Upper lobe of left lung (tissue), 6 donors: ENCODE measurements at regions not wholly inside any gene's neighbourhood (a gene's known extent, or its start where the extent isn't known, plus 50 kb on each side); places are given as distances from the start of the nearest gene placed in this dataset.

Experiments
- ATAC-seq, 2 donors: fragments of 200-7000 bp; cut with Tn5 transposase; one replicate each; pipeline ENCODE4 v1.9.1; 2022; ENCODE audit warnings: mild to moderate bottlenecking in 2 of 2, moderate library complexity in 2 of 2; ENCODE audit not compliant: low FRiP score in 2 of 2
- DNase-seq, 2 donors: peaks; one replicate each; pipeline ENCODE4 v3.0.0-alpha.2; 2019 to 2020
- H3K27ac ChIP-seq, 4 donors: fragments of 200-600 bp; sonication (generic); one replicate each; pipeline ENCODE4 v1.5.1; 2016 to 2019
- H3K27me3 ChIP-seq, 4 donors: fragments of 200-600 bp; sonication (generic); one replicate each; pipeline ENCODE4 v1.5.1; 2017 to 2019
- H3K36me3 ChIP-seq, 4 donors: fragments of 200-600 bp; sonication (generic); one replicate each; pipeline ENCODE4 v1.5.1; 2016 to 2019
- H3K4me1 ChIP-seq, 4 donors: fragments of 200-600 bp; sonication (generic); one replicate each; pipeline ENCODE4 v1.5.1; 2018 to 2019
- H3K4me3 ChIP-seq, 4 donors: fragments of 200-600 bp; sonication (generic); one replicate each; pipeline ENCODE4 v1.5.1; 2017 to 2019; ENCODE audit warnings: mild to moderate bottlenecking in 2 of 4, moderate library complexity in 1 of 4
- H3K9me3 ChIP-seq, 4 donors: fragments of 200-600 bp; sonication (generic); one replicate each; pipeline ENCODE4 v1.5.1; 2018 to 2019
- EP300 ChIP-seq, 4 donors: sonication (generic); formaldehyde crosslinking; IDR thresholded peaks; one replicate each; pipeline ENCODE4 v1.5.1; 2017; ENCODE audit warnings: antibody characterized with exemption in 4 of 4, control low read depth in 2 of 4
- POLR2A ChIP-seq, 4 donors: fragments of 450-650 bp; IDR thresholded peaks; one replicate each; pipeline ENCODE4 v1.5.1; 2016 to 2017; ENCODE audit warnings: antibody characterized with exemption in 4 of 4, mild to moderate bottlenecking in 2 of 4
- POLR2AphosphoS5 ChIP-seq, 2 donors: sonication (generic); formaldehyde crosslinking; IDR thresholded peaks; one replicate each; pipeline ENCODE4 v1.5.1; 2017; ENCODE audit warnings: antibody characterized with exemption in 2 of 2
- WGBS, 2 donors: methylation state at CpG; one replicate each; pipeline ENCODE4 v1.1.5; 2017 to 2018; 5-methylcytosine and 5-hydroxymethylcytosine counted together
- TF ChIP-seq, protein P1 (sequence below), 6 experiments: fragments of 450-650 bp in 4 of 6; fragments of 200-600 bp in 2 of 6; sonication (generic) in 2 of 6; IDR thresholded peaks; one replicate each; pipeline ENCODE4 v1.5.1; 2016 to 2019; ENCODE audit warnings: antibody characterized with exemption in 6 of 6
- donor health status: DM: no; HTN: no; CAD: no; lungs with moderate emphysema.
- donor health status: DM: no; HTN: yes; CAD: no; lungs with severe emphysema.

DNA sequence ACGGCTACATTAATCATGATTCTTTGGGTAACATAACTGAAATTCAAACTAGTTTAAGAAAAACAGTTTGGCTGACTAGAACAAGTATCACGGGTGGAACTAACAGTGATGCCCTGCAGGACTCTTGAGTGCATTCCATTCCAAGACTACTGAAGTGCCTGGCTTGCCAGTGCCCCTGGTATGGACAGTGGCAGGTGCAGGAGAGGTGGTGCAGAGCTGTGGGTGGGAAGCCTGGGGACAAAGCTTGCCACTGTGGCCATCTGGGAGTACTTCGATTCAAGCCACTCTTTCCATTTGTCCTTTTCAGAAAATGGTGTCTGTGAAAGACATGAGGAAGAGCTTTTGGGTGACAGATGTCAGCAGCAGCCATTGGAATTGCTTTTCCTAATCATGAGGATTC is 166.5 kb downstream of the RRAGC start:
- H3K36me3 ChIP-seq: no peaks in the 10 kb centered on the region
- no peak for DNase-seq
- 78% methylated on average over 2 to 3 of the region's 3 CpGs for WGBS, 2 donors
- no peaks in the 10 kb centered on the region for H3K27me3 ChIP-seq
- no peaks in the 10 kb centered on the region for H3K9me3 ChIP-seq
- ATAC-seq: no peak
- no peak overlapping the region for H3K27ac ChIP-seq
- TF ChIP-seq, protein P1, sequence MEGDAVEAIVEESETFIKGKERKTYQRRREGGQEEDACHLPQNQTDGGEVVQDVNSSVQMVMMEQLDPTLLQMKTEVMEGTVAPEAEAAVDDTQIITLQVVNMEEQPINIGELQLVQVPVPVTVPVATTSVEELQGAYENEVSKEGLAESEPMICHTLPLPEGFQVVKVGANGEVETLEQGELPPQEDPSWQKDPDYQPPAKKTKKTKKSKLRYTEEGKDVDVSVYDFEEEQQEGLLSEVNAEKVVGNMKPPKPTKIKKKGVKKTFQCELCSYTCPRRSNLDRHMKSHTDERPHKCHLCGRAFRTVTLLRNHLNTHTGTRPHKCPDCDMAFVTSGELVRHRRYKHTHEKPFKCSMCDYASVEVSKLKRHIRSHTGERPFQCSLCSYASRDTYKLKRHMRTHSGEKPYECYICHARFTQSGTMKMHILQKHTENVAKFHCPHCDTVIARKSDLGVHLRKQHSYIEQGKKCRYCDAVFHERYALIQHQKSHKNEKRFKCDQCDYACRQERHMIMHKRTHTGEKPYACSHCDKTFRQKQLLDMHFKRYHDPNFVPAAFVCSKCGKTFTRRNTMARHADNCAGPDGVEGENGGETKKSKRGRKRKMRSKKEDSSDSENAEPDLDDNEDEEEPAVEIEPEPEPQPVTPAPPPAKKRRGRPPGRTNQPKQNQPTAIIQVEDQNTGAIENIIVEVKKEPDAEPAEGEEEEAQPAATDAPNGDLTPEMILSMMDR (IDR thresholded peaks at IDR 0.05): no peak
- no peak for TF ChIP-seq EP300 (IDR thresholded peaks at IDR 0.05)
- TF ChIP-seq POLR2AphosphoS5 (IDR thresholded peaks at IDR 0.05): no peak
- TF ChIP-seq POLR2A (IDR thresholded peaks at IDR 0.05): no peak
- no peaks in the 10 kb centered on the region for H3K4me1 ChIP-seq
- no peak overlapping the region for H3K4me3 ChIP-seq

DNA sequence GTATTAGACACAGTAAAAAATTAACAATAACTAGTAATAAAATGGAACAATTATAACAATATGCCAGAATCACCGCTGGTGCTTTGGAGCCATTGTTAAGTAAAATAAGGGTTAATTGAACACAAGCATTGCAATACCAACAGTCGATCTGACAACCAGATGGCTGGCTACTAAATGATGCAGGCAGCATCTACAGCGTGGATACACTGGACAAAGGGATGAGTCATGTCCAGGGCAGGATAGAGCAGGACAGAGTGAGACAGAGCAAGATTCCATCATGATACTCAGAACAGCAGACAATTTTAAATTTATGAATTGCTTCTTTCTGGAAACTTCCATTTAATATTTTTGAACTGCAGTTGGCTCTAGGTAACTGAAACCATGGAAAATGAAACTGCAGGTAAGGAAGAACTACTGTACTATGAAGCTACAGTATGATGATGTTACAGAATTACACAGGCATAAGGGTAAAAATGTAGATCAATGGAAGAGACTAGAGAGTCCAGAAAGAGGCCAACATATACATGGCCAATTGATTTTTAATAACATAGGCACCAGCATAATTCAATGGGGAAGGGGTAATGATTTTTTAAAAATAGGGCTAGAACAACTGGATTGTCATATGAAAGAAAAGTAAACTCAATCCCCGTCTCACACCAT is 168.7 kb downstream of the RRAGC start:
- H3K27me3 ChIP-seq: no peaks in the 10 kb centered on the region
- no peak overlapping the region for H3K4me3 ChIP-seq
- H3K36me3 ChIP-seq: no peaks in the 10 kb centered on the region
- 69 to 77% methylated on average over 4 of the region's 4 CpGs for WGBS, 2 donors
- no peaks in the 10 kb centered on the region for H3K9me3 ChIP-seq
- DNase-seq (no peak), ATAC-seq (no peak)
- H3K27ac ChIP-seq: no peak overlapping the region
- H3K4me1 ChIP-seq: no peaks in the 10 kb centered on the region
- TF ChIP-seq, protein P1 (IDR thresholded peaks at IDR 0.05): no peak
- no peak for TF ChIP-seq POLR2A (IDR thresholded peaks at IDR 0.05)
- TF ChIP-seq EP300 (IDR thresholded peaks at IDR 0.05): no peak
- no peak for TF ChIP-seq POLR2AphosphoS5 (IDR thresholded peaks at IDR 0.05)

DNA sequence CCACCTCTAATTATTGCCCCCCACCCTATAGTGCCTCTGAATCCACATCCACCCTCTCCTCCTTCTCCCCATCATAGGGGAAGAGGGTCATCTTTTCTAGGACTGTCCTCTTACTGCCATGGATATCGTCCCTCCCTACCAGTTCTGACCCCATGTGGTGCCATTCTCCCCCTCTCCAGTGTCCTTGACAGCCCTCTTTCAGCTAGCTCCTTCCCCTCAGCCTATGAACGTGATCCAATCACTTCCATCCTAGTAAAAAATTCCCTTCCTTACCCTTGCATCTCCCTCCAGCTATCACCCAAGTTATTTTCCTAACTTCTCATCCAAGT is 172.7 kb downstream of the RRAGC start:
- Histone ChIP-seq H3K27me3 (no peaks in the 10 kb centered on the region), H3K4me3 (no peak overlapping the region), H3K9me3 (no peaks in the 10 kb centered on the region), H3K36me3 (no peaks in the 10 kb centered on the region), H3K4me1 (no peaks in the 10 kb centered on the region), H3K27ac (no peak overlapping the region)
- ATAC-seq: no peak
- 21 to 31% methylated on average over 2 of the region's 2 CpGs for WGBS, 2 donors
- DNase-seq: no peak
- no peak for TF ChIP-seq POLR2A (IDR thresholded peaks at IDR 0.05)
- TF ChIP-seq, protein P1 (IDR thresholded peaks at IDR 0.05): no peak
- no peak for TF ChIP-seq EP300 (IDR thresholded peaks at IDR 0.05)
- no peak for TF ChIP-seq POLR2AphosphoS5 (IDR thresholded peaks at IDR 0.05)

DNA sequence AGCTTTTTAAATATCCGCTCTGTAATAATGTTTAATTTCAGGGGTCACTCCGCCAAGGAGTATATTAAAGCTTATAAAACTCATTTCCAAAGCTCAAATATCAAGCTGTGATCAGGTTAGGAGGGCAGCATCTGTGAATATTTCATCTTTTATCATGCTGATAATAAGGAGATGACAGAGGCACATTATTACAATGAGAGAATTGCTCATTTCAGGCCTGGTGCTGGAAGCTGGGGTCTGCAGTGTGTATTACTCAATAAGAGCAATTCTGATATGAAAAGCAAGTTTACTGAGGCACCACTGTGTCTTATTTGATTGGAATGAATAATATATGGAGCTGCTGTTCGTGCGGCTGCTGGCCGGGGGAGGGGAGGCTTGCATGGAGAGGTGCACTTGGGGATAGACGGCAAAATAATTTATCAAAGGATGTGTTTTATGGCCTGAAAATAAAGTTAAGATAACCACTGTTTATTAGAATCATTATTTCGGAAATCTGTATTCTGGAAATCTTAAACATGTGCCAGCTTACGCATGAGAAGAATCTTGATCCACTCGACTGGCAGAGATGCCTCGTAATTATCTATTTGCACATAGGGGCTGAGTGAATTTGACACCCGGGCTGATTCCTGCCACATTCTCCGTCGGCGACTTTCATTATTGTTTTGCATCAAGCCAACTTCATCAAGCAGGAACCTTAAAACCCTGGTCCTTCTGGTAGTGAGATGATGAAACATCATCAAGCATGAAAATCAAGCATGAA is 173.2 kb downstream of the RRAGC start:
- no peak for ATAC-seq

More for the DNA sequence above, 173.2 kb downstream of the RRAGC start:
- TF ChIP-seq POLR2AphosphoS5 (IDR thresholded peaks at IDR 0.05) (no peak), POLR2A (IDR thresholded peaks at IDR 0.05) (no peak), EP300 (IDR thresholded peaks at IDR 0.05) (no peak)
- TF ChIP-seq, protein P1 (IDR thresholded peaks at IDR 0.05): no peak
- WGBS, 2 donors: 83 to 87% methylated on average over 14 of the region's 14 CpGs
- Histone ChIP-seq H3K36me3 (no peaks in the 10 kb centered on the region), H3K9me3 (no peaks in the 10 kb centered on the region), H3K4me1 (no peaks in the 10 kb centered on the region), H3K27me3 (no peaks in the 10 kb centered on the region), H3K27ac (no peak overlapping the region), H3K4me3 (no peak overlapping the region)
- no peak for DNase-seq
